ENCODE measurements at regions not wholly inside any gene's neighbourhood (a gene's known extent, or its start where the extent isn't known, plus 50 kb on each side); places are given as distances from the start of the nearest gene placed in this dataset.

DNA sequence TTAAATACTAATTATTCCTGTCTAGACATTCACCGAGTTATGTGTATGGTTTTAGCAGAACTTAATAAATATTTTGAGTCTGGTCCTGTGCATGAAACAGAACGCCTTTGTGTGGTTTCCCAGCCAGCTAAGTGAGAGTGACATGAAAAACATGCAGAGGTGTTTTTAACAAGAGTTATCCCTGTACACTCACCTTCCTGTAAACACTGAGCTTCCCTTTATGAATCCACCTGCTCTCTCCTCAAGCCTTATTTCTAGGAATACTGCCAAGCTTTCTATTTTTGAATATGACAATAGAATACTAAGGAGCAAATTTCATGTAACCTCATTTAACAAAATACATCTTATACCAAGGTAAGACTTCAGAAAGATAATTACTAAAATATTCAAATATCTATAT is 270.3 kb upstream of the CTSO start:
- no CpG with 5 or more reads among the region's 2 CpGs for WGBS, 2 experiments (ENCODE audit: extremely low coverage in 2 of 2, insufficient read length in 1 of 2)

More for the DNA sequence above, 270.3 kb upstream of the CTSO start:
- H2BK15ac ChIP-seq (ENCODE audit: low read depth, low read length), result no peak overlapping the region
- H3K9ac ChIP-seq (ENCODE audit: low read depth, low read length), result no peak overlapping the region
- H3K56ac ChIP-seq (ENCODE audit: extremely low read depth, insufficient read depth, low read length), result no peak overlapping the region
- H2AK5ac ChIP-seq (ENCODE audit: low read depth, low read length), result no peak overlapping the region
- no peak overlapping the region for H3K14ac ChIP-seq (replicated peaks; ENCODE audit: low read depth, low read length)
- H4K8ac ChIP-seq (ENCODE audit: low read depth in 2 of 2, low read length in 2 of 2), result no peak overlapping the region
- DNase-seq (no peak), ATAC-seq (ENCODE audit: low read depth) (no peak)
- peaks cover 2% of the 10 kb centered on the region; the same call in 1 of the 2 replicates for H3K27me3 ChIP-seq (ENCODE audit: control insufficient read depth, insufficient read depth, low read length)
- H3K9me3 ChIP-seq (ENCODE audit: control insufficient read depth, insufficient read depth, low read length), result no peaks in the 10 kb centered on the region
- BruUV-seq (replicated peaks), result no TSS peak
- POLR2A ChIA-PET (ENCODE audit: unreplicated experiment), result no interaction called here
- TF ChIP-seq BHLHE40 (IDR thresholded peaks at IDR 0.05; ENCODE audit: low read depth, low read length) (no peak), RFX5 (IDR thresholded peaks at IDR 0.05; ENCODE audit: low read depth, low read length) (no peak), CTCF (conservative IDR thresholded peaks at IDR 0.05; ENCODE audit: low read depth, low read length) (no peak), CHD1 (IDR thresholded peaks at IDR 0.05; ENCODE audit: low read depth, low read length) (no peak), MAFK (IDR thresholded peaks at IDR 0.05; ENCODE audit: low read depth, low read length) (no peak), CEBPB (IDR thresholded peaks at IDR 0.05; ENCODE audit: low read depth, low read length) (no peak), RCOR1 (IDR thresholded peaks at IDR 0.05; ENCODE audit: insufficient replicate concordance, low read length) (no peak), MXI1 (IDR thresholded peaks at IDR 0.05; ENCODE audit: borderline replicate concordance, low read depth, low read length) (no peak), MAZ (IDR thresholded peaks at IDR 0.05; ENCODE audit: borderline replicate concordance, low read depth, low read length) (no peak), POLR2A (IDR thresholded peaks at IDR 0.05; ENCODE audit: low read depth, low read length) (no peak)
- TF ChIP-seq, protein P1, sequence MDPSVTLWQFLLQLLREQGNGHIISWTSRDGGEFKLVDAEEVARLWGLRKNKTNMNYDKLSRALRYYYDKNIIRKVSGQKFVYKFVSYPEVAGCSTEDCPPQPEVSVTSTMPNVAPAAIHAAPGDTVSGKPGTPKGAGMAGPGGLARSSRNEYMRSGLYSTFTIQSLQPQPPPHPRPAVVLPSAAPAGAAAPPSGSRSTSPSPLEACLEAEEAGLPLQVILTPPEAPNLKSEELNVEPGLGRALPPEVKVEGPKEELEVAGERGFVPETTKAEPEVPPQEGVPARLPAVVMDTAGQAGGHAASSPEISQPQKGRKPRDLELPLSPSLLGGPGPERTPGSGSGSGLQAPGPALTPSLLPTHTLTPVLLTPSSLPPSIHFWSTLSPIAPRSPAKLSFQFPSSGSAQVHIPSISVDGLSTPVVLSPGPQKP (IDR thresholded peaks at IDR 0.05; ENCODE audit: borderline replicate concordance, low read depth, low read length), result no peak
- CTCF ChIA-PET, result interaction anchor here (1.0 kb wide), 1 partner anchor 27 kb away, joined by 3 read pairs; no protein-coding TSS in a partner anchor
- H4K20me1 ChIP-seq (ENCODE audit: insufficient read depth, low read length), result no peaks in the 10 kb centered on the region
- no peaks in the 10 kb centered on the region for H3K36me3 ChIP-seq (ENCODE audit: control insufficient read depth, insufficient read depth, low read length)
- H3K18ac ChIP-seq (ENCODE audit: low read depth, low read length), result no peak overlapping the region
- H3K79me1 ChIP-seq (ENCODE audit: low read depth in 1 of 2, low read length in 2 of 2), result no peaks in the 10 kb centered on the region
- no peak overlapping the region for H3K23ac ChIP-seq (ENCODE audit: low read depth, low read length)
- no peak overlapping the region for H4K5ac ChIP-seq (ENCODE audit: low read depth, low read length)
- no peak overlapping the region for H3K4me2 ChIP-seq (ENCODE audit: low read depth, low read length)
- dilution Hi-C loops (cut with HindIII; ENCODE audit: low sequenced_read_pairs, unreplicated experiment) (no loop called here), in situ Hi-C loops (cut with MboI; ENCODE audit: low sequenced_read_pairs) (no loop called here), intact Hi-C loops (cut with micrococcal nuclease) (no loop called here)
- H4K91ac ChIP-seq (ENCODE audit: insufficient read depth, low read depth, low read length), result no peak overlapping the region
- H3K4me3 ChIP-seq (ENCODE audit: insufficient read depth, low read depth, low read length), result no peak overlapping the region
- no peak overlapping the region for H3K4ac ChIP-seq (ENCODE audit: low read depth, low read length)
- no peak overlapping the region for H3K27ac ChIP-seq (ENCODE audit: insufficient read depth, low read length)
- no peaks in the 10 kb centered on the region for H3K9me1 ChIP-seq (ENCODE audit: insufficient read depth, low read length)
- H2BK5ac ChIP-seq (ENCODE audit: low read depth, low read length, poor library complexity, severe bottlenecking), result no peak overlapping the region
- no peaks in the 10 kb centered on the region for H3K4me1 ChIP-seq (ENCODE audit: control insufficient read depth, insufficient read depth, low read length)
- no peak overlapping the region for H2BK20ac ChIP-seq (ENCODE audit: low read depth, low read length)
- no peak overlapping the region for H2AFZ ChIP-seq (replicated peaks; ENCODE audit: low read length, poor library complexity)
- no peak overlapping the region for H2BK120ac ChIP-seq (ENCODE audit: low read depth, low read length)
- no peak overlapping the region for H2AK9ac ChIP-seq (replicated peaks; ENCODE audit: low read depth, low read length, poor library complexity)
